ENCODE measurements at regions not wholly inside any gene's neighbourhood (a gene's known extent, or its start where the extent isn't known, plus 50 kb on each side); places are given as distances from the start of the nearest gene placed in this dataset.

DNA sequence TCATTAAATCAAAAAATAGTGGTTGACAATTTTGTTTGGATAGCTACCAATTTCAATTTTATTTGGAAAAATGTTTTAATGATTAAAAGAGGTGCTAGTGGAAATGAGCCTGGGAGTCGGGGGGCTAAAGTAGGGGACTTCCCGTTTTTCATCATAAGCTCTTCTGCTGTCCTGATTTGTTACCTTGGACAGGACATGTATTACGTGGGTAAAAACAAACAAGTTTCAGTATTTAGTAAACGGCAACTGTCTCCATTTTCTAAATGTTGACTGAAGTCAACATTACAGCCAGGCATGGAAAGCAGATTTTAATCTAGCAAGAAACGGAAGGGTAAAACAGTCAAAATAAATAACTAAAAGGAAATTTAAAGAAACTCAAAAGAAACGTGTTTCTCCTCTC is 212.3 kb upstream of the GRAMD2B start:
- H3K27me3 Mint-ChIP-seq (ENCODE audit: insufficient read depth, unreplicated experiment), result peaks cover 16% of the 10 kb centered on the region
- H3K9me3 ChIP-seq, result no peaks in the 10 kb centered on the region
- H3K4me1 Mint-ChIP-seq (ENCODE audit: low read depth, unreplicated experiment), result no peaks in the 10 kb centered on the region
- H3K9me3 Mint-ChIP-seq (ENCODE audit: unreplicated experiment), result no peaks in the 10 kb centered on the region
- no peak overlapping the region for H3K4me3 Mint-ChIP-seq (ENCODE audit: unreplicated experiment)
- H3K4me1 ChIP-seq, result no peaks in the 10 kb centered on the region
- CTCF ChIA-PET, result no interaction called here
- H3K36me3 ChIP-seq (ENCODE audit: control insufficient read depth, insufficient read depth, low read length), result no peaks in the 10 kb centered on the region
- no TSS peak for BruUV-seq (replicated peaks)
- H3K27ac Mint-ChIP-seq (ENCODE audit: unreplicated experiment), result no peak overlapping the region
- H3K27me3 ChIP-seq (replicated peaks; ENCODE audit: control insufficient read depth, insufficient read depth, low read length), result no peaks in the 10 kb centered on the region
- intact Hi-C loops (cut with micrococcal nuclease; ENCODE audit: unreplicated experiment), result no loop called here
- H3K36me3 Mint-ChIP-seq (ENCODE audit: insufficient read depth, unreplicated experiment), result no peaks in the 10 kb centered on the region
- TF ChIP-seq, protein P1, sequence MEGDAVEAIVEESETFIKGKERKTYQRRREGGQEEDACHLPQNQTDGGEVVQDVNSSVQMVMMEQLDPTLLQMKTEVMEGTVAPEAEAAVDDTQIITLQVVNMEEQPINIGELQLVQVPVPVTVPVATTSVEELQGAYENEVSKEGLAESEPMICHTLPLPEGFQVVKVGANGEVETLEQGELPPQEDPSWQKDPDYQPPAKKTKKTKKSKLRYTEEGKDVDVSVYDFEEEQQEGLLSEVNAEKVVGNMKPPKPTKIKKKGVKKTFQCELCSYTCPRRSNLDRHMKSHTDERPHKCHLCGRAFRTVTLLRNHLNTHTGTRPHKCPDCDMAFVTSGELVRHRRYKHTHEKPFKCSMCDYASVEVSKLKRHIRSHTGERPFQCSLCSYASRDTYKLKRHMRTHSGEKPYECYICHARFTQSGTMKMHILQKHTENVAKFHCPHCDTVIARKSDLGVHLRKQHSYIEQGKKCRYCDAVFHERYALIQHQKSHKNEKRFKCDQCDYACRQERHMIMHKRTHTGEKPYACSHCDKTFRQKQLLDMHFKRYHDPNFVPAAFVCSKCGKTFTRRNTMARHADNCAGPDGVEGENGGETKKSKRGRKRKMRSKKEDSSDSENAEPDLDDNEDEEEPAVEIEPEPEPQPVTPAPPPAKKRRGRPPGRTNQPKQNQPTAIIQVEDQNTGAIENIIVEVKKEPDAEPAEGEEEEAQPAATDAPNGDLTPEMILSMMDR (IDR thresholded peaks at IDR 0.05; ENCODE audit: insufficient read depth in 1 of 2, low read depth in 1 of 2, low read length in 1 of 2, severe bottlenecking in 1 of 2, unreplicated experiment in 1 of 2), result no peak
- no peak for DNase-seq
- POLR2A ChIA-PET, result no interaction called here
- no peak overlapping the region for H3K4me3 ChIP-seq (ENCODE audit: low read depth, low read length)

GRCh38 chr5:126219616-126220015 is 203.6 kb upstream of the GRAMD2B start:
- BruUV-seq (replicated peaks), result no TSS peak
- Mint-ChIP-seq H3K27ac (ENCODE audit: unreplicated experiment) (no peak overlapping the region), H3K27me3 (ENCODE audit: insufficient read depth, unreplicated experiment) (no peaks in the 10 kb centered on the region), H3K36me3 (ENCODE audit: insufficient read depth, unreplicated experiment) (no peaks in the 10 kb centered on the region), H3K9me3 (ENCODE audit: unreplicated experiment) (no peaks in the 10 kb centered on the region), H3K4me1 (ENCODE audit: low read depth, unreplicated experiment) (no peaks in the 10 kb centered on the region), H3K4me3 (ENCODE audit: unreplicated experiment) (no peak overlapping the region)
- ChIA-PET CTCF (no interaction called here), POLR2A (no interaction called here)
- no peaks in the 10 kb centered on the region for H3K27me3 ChIP-seq (replicated peaks; ENCODE audit: control insufficient read depth, insufficient read depth, low read length)
- TF ChIP-seq, protein P1 (IDR thresholded peaks at IDR 0.05; ENCODE audit: insufficient read depth in 1 of 2, low read depth in 1 of 2, low read length in 1 of 2, severe bottlenecking in 1 of 2, unreplicated experiment in 1 of 2), result no peak
- intact Hi-C loops (cut with micrococcal nuclease; ENCODE audit: unreplicated experiment), result no loop called here
- DNase-seq, result no peak
- no peaks in the 10 kb centered on the region for H3K36me3 ChIP-seq (ENCODE audit: control insufficient read depth, insufficient read depth, low read length)
- H3K9me3 ChIP-seq, result no peaks in the 10 kb centered on the region
- no peak overlapping the region for H3K4me3 ChIP-seq (ENCODE audit: low read depth, low read length)
- H3K4me1 ChIP-seq, result no peaks in the 10 kb centered on the region

- CTCF ChIA-PET, result no interaction called here
- Mint-ChIP-seq H3K9me3 (ENCODE audit: unreplicated experiment) (no peaks in the 10 kb centered on the region), H3K27me3 (ENCODE audit: insufficient read depth, unreplicated experiment) (no peaks in the 10 kb centered on the region), H3K4me3 (ENCODE audit: unreplicated experiment) (no peak overlapping the region), H3K27ac (ENCODE audit: unreplicated experiment) (no peak overlapping the region), H3K4me1 (ENCODE audit: low read depth, unreplicated experiment) (no peaks in the 10 kb centered on the region), H3K36me3 (ENCODE audit: insufficient read depth, unreplicated experiment) (no peaks in the 10 kb centered on the region)
- intact Hi-C loops (cut with micrococcal nuclease; ENCODE audit: unreplicated experiment), result no loop called here
- no TSS peak for BruUV-seq (replicated peaks)
- Histone ChIP-seq H3K9me3 (no peaks in the 10 kb centered on the region), H3K36me3 (ENCODE audit: control insufficient read depth, insufficient read depth, low read length) (no peaks in the 10 kb centered on the region), H3K4me1 (no peaks in the 10 kb centered on the region), H3K27me3 (replicated peaks; ENCODE audit: control insufficient read depth, insufficient read depth, low read length) (no peaks in the 10 kb centered on the region), H3K4me3 (ENCODE audit: low read depth, low read length) (no peak overlapping the region)
- DNase-seq, result no peak
- POLR2A ChIA-PET, result no interaction called here
- TF ChIP-seq, protein P1 (IDR thresholded peaks at IDR 0.05; ENCODE audit: insufficient read depth in 1 of 2, low read depth in 1 of 2, low read length in 1 of 2, severe bottlenecking in 1 of 2, unreplicated experiment in 1 of 2), result no peak
These were observed 202.5 kb upstream of the GRAMD2B start for GRCh38 chr5:126220725-126221124.
